ENCODE measurements at regions not wholly inside any gene's neighbourhood (a gene's known extent, or its start where the extent isn't known, plus 50 kb on each side); places are given as distances from the start of the nearest gene placed in this dataset.
A peak's percentile ranks its signal among the peaks of the same experiment; 100 is the strongest.
"Not testable (repeated sequence)": the region's sequence is repeated elsewhere in the genome, so short reads cannot be mapped to it uniquely, and the experiment has no call there.

GRCh38 chr5:107772418-107773310 is 101.9 kb upstream of the EFNA5 start:
- DNase-seq (ENCODE audit: low spot score), result no peak

GRCh38 chr5:107771926-107772325 is 101.2 kb upstream of the EFNA5 start:
- no peak for DNase-seq (ENCODE audit: low spot score)

GRCh38 chr5:107770051-107770450 is 99.3 kb upstream of the EFNA5 start:
- DNase-seq (ENCODE audit: low spot score), result no peak

GRCh38 chr5:107769519-107769918 is 98.8 kb upstream of the EFNA5 start:
- no peak for DNase-seq (ENCODE audit: low spot score)

- no peak for DNase-seq (ENCODE audit: low spot score)
Measured at GRCh38 chr5:107766972-107767371, 96.2 kb upstream of the EFNA5 start.

- no peak for DNase-seq (ENCODE audit: low spot score)
Measured at GRCh38 chr5:107766439-107766838, 95.7 kb upstream of the EFNA5 start.

GRCh38 chr5:107765805-107766063 is 95.0 kb upstream of the EFNA5 start:
- no peak for DNase-seq (ENCODE audit: low spot score)

GRCh38 chr5:107764976-107765804 is 94.5 kb upstream of the EFNA5 start:
- no peak for DNase-seq (ENCODE audit: low spot score)

GRCh38 chr5:107764282-107764681 is 93.5 kb upstream of the EFNA5 start:
- no peak for DNase-seq (ENCODE audit: low spot score)

- no peak for DNase-seq (ENCODE audit: low spot score)
Measured at GRCh38 chr5:107753427-107753826, 82.7 kb upstream of the EFNA5 start.

- DNase-seq (ENCODE audit: low spot score), result no peak
Measured at GRCh38 chr5:107744418-107745330, 73.9 kb upstream of the EFNA5 start.

GRCh38 chr5:107743373-107744000 is 72.8 kb upstream of the EFNA5 start:
- DNase-seq (ENCODE audit: low spot score), result no peak

GRCh38 chr5:107739661-107740060 is 68.9 kb upstream of the EFNA5 start:
- peak; percentile 20 for DNase-seq (ENCODE audit: low spot score)

GRCh38 chr5:107736638-107737037 is 65.9 kb upstream of the EFNA5 start:
- DNase-seq (ENCODE audit: low spot score), result no peak

GRCh38 chr5:107736089-107736488 is 65.4 kb upstream of the EFNA5 start:
- DNase-seq (ENCODE audit: low spot score), result not testable (repeated sequence)

- no peak for DNase-seq (ENCODE audit: low spot score)
Measured at GRCh38 chr5:107735558-107735957, 64.8 kb upstream of the EFNA5 start.

GRCh38 chr5:107726896-107727295 is 56.2 kb upstream of the EFNA5 start:
- no peak for DNase-seq (ENCODE audit: low spot score)

- DNase-seq (ENCODE audit: low spot score), result no peak
Measured at GRCh38 chr5:107724642-107725041, 53.9 kb upstream of the EFNA5 start.

GRCh38 chr5:107721241-107721640 is 50.5 kb upstream of the EFNA5 start:
- DNase-seq (ENCODE audit: low spot score), result not testable (repeated sequence)

Measured in mucosa of gallbladder (tissue), 1 donor.